ENCODE measurements at regions not wholly inside any gene's neighbourhood (a gene's known extent, or its start where the extent isn't known, plus 50 kb on each side); places are given as distances from the start of the nearest gene placed in this dataset.

GRCh38 chr5:117060099-117060498 lies 485.5 kb upstream of the SEMA6A start:
- H4K20me1 ChIP-seq (replicated peaks; ENCODE audit: insufficient read depth) = no peaks in the 10 kb centered on the region
- no peaks in the 10 kb centered on the region for H3K27me3 ChIP-seq (ENCODE audit: insufficient read depth)
- Mint-ChIP-seq H3K4me1 (peaks cover 15% of the 10 kb centered on the region), H3K27ac (no peak overlapping the region), H3K36me3 (ENCODE audit: low read depth) (no peaks in the 10 kb centered on the region), H3K27me3 (ENCODE audit: insufficient read depth, low read depth, poor library complexity) (no peaks in the 10 kb centered on the region), H3K9me3 (no peaks in the 10 kb centered on the region), H3K4me3 (no peak overlapping the region)
- no peak for ATAC-seq
- no peak overlapping the region for H2AFZ ChIP-seq
- no peaks in the 10 kb centered on the region for H3K79me2 ChIP-seq (replicated peaks; ENCODE audit: insufficient read depth)
- no peaks in the 10 kb centered on the region; the same call in 1 of the 2 replicates for H3F3A ChIP-seq (replicated peaks; ENCODE audit: low read depth)
- no peaks in the 10 kb centered on the region for H3K36me3 ChIP-seq (ENCODE audit: insufficient read depth)
- no peak overlapping the region for H3K4me2 ChIP-seq
- H3K27ac ChIP-seq (ENCODE audit: low read depth) = no peak overlapping the region
- H3K4me1 ChIP-seq (ENCODE audit: insufficient read depth) = peaks cover 21% of the 10 kb centered on the region
- H3K4me3 ChIP-seq = no peak overlapping the region
- no peak for DNase-seq (ENCODE audit: low spot score)
- no peaks in the 10 kb centered on the region for H3K9me2 ChIP-seq (ENCODE audit: insufficient read depth)
- TF ChIP-seq ZNF114 (CRISPR knock-in tag; IDR thresholded peaks at IDR 0.05) = no peak

GRCh38 chr5:117058740-117059139 lies 484.1 kb upstream of the SEMA6A start:
- Mint-ChIP-seq H3K9me3 (no peaks in the 10 kb centered on the region), H3K4me1 (peaks cover 29% of the 10 kb centered on the region), H3K27ac (no peak overlapping the region), H3K4me3 (no peak overlapping the region), H3K36me3 (ENCODE audit: low read depth) (no peaks in the 10 kb centered on the region), H3K27me3 (ENCODE audit: insufficient read depth, low read depth, poor library complexity) (no peaks in the 10 kb centered on the region)
- H3K36me3 ChIP-seq (ENCODE audit: insufficient read depth) = no peaks in the 10 kb centered on the region
- H3K4me2 ChIP-seq = no peak overlapping the region
- H3K4me1 ChIP-seq (ENCODE audit: insufficient read depth) = peaks cover 34% of the 10 kb centered on the region
- H2AFZ ChIP-seq = no peak overlapping the region
- no peak for ATAC-seq
- no peaks in the 10 kb centered on the region for H4K20me1 ChIP-seq (replicated peaks; ENCODE audit: insufficient read depth)
- no peak for DNase-seq (ENCODE audit: low spot score)
- no peak overlapping the region for H3K4me3 ChIP-seq
- H3K9me2 ChIP-seq (ENCODE audit: insufficient read depth) = no peaks in the 10 kb centered on the region
- H3K27me3 ChIP-seq (ENCODE audit: insufficient read depth) = no peaks in the 10 kb centered on the region
- H3K79me2 ChIP-seq (replicated peaks; ENCODE audit: insufficient read depth) = no peaks in the 10 kb centered on the region
- H3K27ac ChIP-seq (ENCODE audit: low read depth) = no peak overlapping the region
- no peaks in the 10 kb centered on the region; the same call in 1 of the 2 replicates for H3F3A ChIP-seq (replicated peaks; ENCODE audit: low read depth)
- no peak for TF ChIP-seq EZH2 (IDR thresholded peaks at IDR 0.05; ENCODE audit: low read depth, unreplicated experiment)
- no peak for TF ChIP-seq ZNF462 (CRISPR knock-in tag; IDR thresholded peaks at IDR 0.05)
- TF ChIP-seq CTCF (conservative IDR thresholded peaks at IDR 0.05; ENCODE audit: low read depth in 2 of 2) = no peak
- TF ChIP-seq NANOG (IDR thresholded peaks at IDR 0.05; ENCODE audit: borderline replicate concordance) = no peak
- no peak for TF ChIP-seq EZH2phosphoT487 (IDR thresholded peaks at IDR 0.05; ENCODE audit: unreplicated experiment)
- TF ChIP-seq CREB1 (CRISPR knock-in tag; IDR thresholded peaks at IDR 0.05; ENCODE audit: low read depth) = no peak
- no peak for TF ChIP-seq JUNB (IDR thresholded peaks at IDR 0.05; ENCODE audit: unreplicated experiment)
- no peak for TF ChIP-seq ZNF114 (CRISPR knock-in tag; IDR thresholded peaks at IDR 0.05)
- no peak for TF ChIP-seq REST (IDR thresholded peaks at IDR 0.05; ENCODE audit: unreplicated experiment)
- TF ChIP-seq POLR2AphosphoS5 (IDR thresholded peaks at IDR 0.05; ENCODE audit: low read depth) = no peak

Measured in GM23338 (cell line).